Heart left ventricle (tissue), 13 donors: ENCODE measurements at regions not wholly inside any gene's neighbourhood (a gene's known extent, or its start where the extent isn't known, plus 50 kb on each side); places are given as distances from the start of the nearest gene placed in this dataset.

Experiments used
- POLR2A ChIP-seq, 2 donors: fragments of 450-650 bp; IDR thresholded peaks; one replicate each; pipeline ENCODE4 v1.6.1; 2017; ENCODE audit warnings: antibody characterized with exemption in 2 of 2, mild to moderate bottlenecking in 2 of 2, moderate library complexity in 2 of 2
- TF ChIP-seq, protein P1 (sequence below), 12 donors: fragments of 200-600 bp; sonication (generic) in 4 of 12; IDR thresholded peaks; one replicate each; pipeline versions ENCODE4 v1.5.0 to v1.8.0; 2018 to 2022; ENCODE audit warnings: antibody characterized with exemption in 12 of 12, mild to moderate bottlenecking in 5 of 12
- donor health status: ischemic (EF 13 %, LVEDD 7.1; RV severe dilation, severe dysfunction).
- donor health status: DM: no; HTN: yes; CAD: no.
- donor health status: DM: no; HTN: no; CAD: no.
- donor health status: ischemic (EF 25% LVEDD 6.9; RV normal size, moderate dysfunction).
- donor health status: ischemic (EF 25% LVEDD 5.7; RV mildly dilated, moderate dysfunction).
- donor health status: ischemic (EF 35%, LVEDD 5.7; RV mildly dilated, moderate dysfunction).
- donor health status: nonischemic (EF 11% LVEDD 7.7; RV severe dilation, severe dysfunction).
- donor health status: DM: yes; HTN: yes; CAD: no.
- donor health status: PGD.
- donor health status: ischemic (EF 29% LVEDD 5.4; RV normal size, mild dysfunction).
- donor health status: nonischemic (EF 23%, LVEDD 6.1; RV moderate dilation, normal function).

DNA sequence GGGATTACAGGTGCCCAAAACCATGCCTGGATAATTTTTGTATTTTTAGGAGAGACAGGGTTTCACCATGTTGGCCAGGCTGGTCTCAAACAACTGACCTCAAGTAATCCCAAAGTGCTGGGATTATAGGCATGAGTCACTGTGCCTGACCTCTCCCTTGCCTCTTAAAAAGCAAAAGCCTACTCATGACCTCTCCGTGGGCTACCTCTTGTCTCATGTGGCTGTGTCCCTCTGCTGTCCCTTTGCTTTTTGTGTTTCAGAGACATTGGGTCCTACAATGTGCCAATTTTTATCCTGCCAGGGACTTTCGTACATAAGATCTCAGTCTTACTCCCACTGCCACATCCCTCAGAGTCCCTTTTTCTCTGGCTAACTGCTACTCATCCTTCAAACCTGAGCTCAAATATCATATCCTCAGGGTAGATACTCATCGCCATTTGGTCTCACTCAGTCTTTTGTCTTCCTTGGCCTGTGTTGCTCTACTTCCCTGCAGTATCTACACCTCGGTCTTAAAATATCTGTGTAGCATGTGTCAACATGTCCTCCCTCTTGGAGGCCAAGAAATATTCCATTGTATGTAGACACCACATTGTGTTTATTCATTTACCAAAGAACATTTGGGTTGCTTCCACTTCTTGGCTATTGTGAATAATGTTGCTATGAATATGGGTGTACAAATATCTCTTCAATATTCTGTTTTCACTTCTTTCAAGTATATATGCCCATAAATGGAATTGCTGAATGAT, 465.0 kb upstream of the KLF6 start:
- TF ChIP-seq, protein P1, sequence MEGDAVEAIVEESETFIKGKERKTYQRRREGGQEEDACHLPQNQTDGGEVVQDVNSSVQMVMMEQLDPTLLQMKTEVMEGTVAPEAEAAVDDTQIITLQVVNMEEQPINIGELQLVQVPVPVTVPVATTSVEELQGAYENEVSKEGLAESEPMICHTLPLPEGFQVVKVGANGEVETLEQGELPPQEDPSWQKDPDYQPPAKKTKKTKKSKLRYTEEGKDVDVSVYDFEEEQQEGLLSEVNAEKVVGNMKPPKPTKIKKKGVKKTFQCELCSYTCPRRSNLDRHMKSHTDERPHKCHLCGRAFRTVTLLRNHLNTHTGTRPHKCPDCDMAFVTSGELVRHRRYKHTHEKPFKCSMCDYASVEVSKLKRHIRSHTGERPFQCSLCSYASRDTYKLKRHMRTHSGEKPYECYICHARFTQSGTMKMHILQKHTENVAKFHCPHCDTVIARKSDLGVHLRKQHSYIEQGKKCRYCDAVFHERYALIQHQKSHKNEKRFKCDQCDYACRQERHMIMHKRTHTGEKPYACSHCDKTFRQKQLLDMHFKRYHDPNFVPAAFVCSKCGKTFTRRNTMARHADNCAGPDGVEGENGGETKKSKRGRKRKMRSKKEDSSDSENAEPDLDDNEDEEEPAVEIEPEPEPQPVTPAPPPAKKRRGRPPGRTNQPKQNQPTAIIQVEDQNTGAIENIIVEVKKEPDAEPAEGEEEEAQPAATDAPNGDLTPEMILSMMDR (IDR thresholded peaks at IDR 0.05) = no peak
- no peak for TF ChIP-seq POLR2A (IDR thresholded peaks at IDR 0.05)
